GM23248 (cell line): ENCODE measurements at regions not wholly inside any gene's neighbourhood (a gene's known extent, or its start where the extent isn't known, plus 50 kb on each side); places are given as distances from the start of the nearest gene placed in this dataset.

Experiments
- DNase-seq: peaks from one replicate; pipeline ENCODE4 v3.0.0-alpha.2; 2015
- H2AFZ ChIP-seq: fragments of 200-600 bp; sonication (generic); 2 replicates; pipeline ENCODE4 v1.6.1; 2016; ENCODE audit warnings: antibody characterized with exemption
- H3F3A ChIP-seq: fragments of 200-600 bp; sonication (generic); 2 replicates; pipeline ENCODE4 v1.6.1; 2016; ENCODE audit warnings: mild to moderate bottlenecking, antibody characterized with exemption, mixed run types; ENCODE audit not compliant: insufficient read depth
- H3K27ac ChIP-seq: fragments of 200-600 bp; sonication (generic); 2 replicates; pipeline ENCODE4 v1.5.1; 2016; ENCODE audit warnings: mild to moderate bottlenecking
- H3K27me3 ChIP-seq: fragments of 200-600 bp; sonication (generic); replicated peaks from 2 replicates; pipeline ENCODE4 v1.6.1; 2016; ENCODE audit warnings: mild to moderate bottlenecking; ENCODE audit not compliant: insufficient read depth
- H3K36me3 ChIP-seq: fragments of 200-600 bp; sonication (generic); 2 replicates; pipeline ENCODE4 v1.6.1; 2016; ENCODE audit warnings: low read depth, mild to moderate bottlenecking
- H3K4me1 ChIP-seq: fragments of 200-600 bp; sonication (generic); 2 replicates; pipeline ENCODE4 v1.6.1; 2016; ENCODE audit warnings: mild to moderate bottlenecking; ENCODE audit not compliant: insufficient read depth
- H3K4me2 ChIP-seq: fragments of 200-600 bp; sonication (generic); one replicate; pipeline ENCODE4 v1.6.1; 2016; ENCODE audit warnings: mild to moderate bottlenecking; ENCODE audit not compliant: unreplicated experiment
- H3K4me3 ChIP-seq: fragments of 200-600 bp; sonication (generic); 2 replicates; pipeline ENCODE4 v1.5.1; 2016; ENCODE audit warnings: mild to moderate bottlenecking
- H3K79me2 ChIP-seq: fragments of 200-600 bp; sonication (generic); 2 replicates; pipeline ENCODE4 v1.6.1; 2016; ENCODE audit warnings: mild to moderate bottlenecking; ENCODE audit not compliant: insufficient read depth
- H3K9ac ChIP-seq: fragments of 200-600 bp; sonication (generic); 2 replicates; pipeline ENCODE4 v1.6.1; 2016; ENCODE audit warnings: mild to moderate bottlenecking
- H3K9me2 ChIP-seq: fragments of 200-600 bp; sonication (generic); 2 replicates; pipeline ENCODE4 v1.6.1; 2016; ENCODE audit warnings: mixed run types, mild to moderate bottlenecking, moderate library complexity; ENCODE audit not compliant: insufficient read depth
- H3K9me3 ChIP-seq: fragments of 200-600 bp; sonication (generic); one replicate; pipeline ENCODE4 v1.6.1; 2017; ENCODE audit warnings: low read depth
- H4K20me1 ChIP-seq: fragments of 200-600 bp; sonication (generic); 2 replicates; pipeline ENCODE4 v1.6.0; 2016; ENCODE audit not compliant: insufficient read depth
- EZH2 ChIP-seq: fragments of 200-600 bp; sonication (generic); IDR thresholded peaks from 2 replicates; pipeline ENCODE4 v1.6.1; 2018; ENCODE audit warnings: antibody characterized with exemption, mild to moderate bottlenecking; ENCODE audit not compliant: insufficient read depth, poor library complexity, severe bottlenecking
- EZH2phosphoT487 ChIP-seq: fragments of 200-600 bp; sonication (generic); IDR thresholded peaks from 2 replicates; pipeline ENCODE4 v1.6.1; 2018; ENCODE audit warnings: antibody characterized with exemption, moderate library complexity, mild to moderate bottlenecking, low read depth; ENCODE audit not compliant: insufficient read depth
- WGBS, 2 experiments: methylation state at CpG; one replicate each; pipeline ENCODE4 v1.1.6; 2015 to 2017; ENCODE audit warnings: low lambda C conversion rate in 2 of 2, low coverage in 1 of 2; ENCODE audit errors: missing lambda C conversion rate in 2 of 2; 5-methylcytosine and 5-hydroxymethylcytosine counted together
- in situ Hi-C: fragments of 300-500 bp; cut with MboI; formaldehyde crosslinking; loops from 2 replicates; pipeline ENCODE4 v1.15.0; 2020

DNA sequence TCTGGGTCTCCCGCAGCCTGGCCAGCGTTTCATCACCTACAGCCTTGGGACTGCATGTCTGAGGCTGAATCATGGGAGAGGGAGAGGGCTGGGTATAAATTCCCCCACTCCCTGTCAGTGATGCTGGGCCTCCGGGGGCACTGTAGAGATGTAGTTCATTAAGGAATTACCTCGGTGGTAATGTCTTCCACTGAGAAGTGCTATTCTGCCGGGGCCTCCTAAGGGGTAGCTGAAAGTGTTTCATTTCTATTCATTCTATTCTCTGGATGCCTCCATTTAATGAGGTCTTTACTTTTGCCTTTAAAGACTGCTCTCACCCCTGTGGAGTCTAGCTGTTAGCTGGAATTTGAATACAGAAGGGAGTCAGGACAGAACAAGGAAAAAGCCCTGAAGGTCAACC is 116.4 kb upstream of the HS3ST4 start:
- Histone ChIP-seq H3K9me3 (no peaks in the 10 kb centered on the region), H3K9me2 (no peaks in the 10 kb centered on the region), H3K79me2 (no peaks in the 10 kb centered on the region), H3K27ac (no peak overlapping the region), H3F3A (no peaks in the 10 kb centered on the region), H3K9ac (no peak overlapping the region), H4K20me1 (no peaks in the 10 kb centered on the region), H3K27me3 (no peaks in the 10 kb centered on the region), H3K4me2 (no peak overlapping the region), H3K4me3 (no peak overlapping the region), H3K36me3 (no peaks in the 10 kb centered on the region), H2AFZ (no peak overlapping the region), H3K4me1 (no peaks in the 10 kb centered on the region)
- no peak for DNase-seq
- 13 to 22% methylated on average over 5 of the region's 5 CpGs for WGBS, 2 experiments
- in situ Hi-C loops, result no loop called here
- TF ChIP-seq EZH2phosphoT487 (no peak), EZH2 (no peak)

DNA sequence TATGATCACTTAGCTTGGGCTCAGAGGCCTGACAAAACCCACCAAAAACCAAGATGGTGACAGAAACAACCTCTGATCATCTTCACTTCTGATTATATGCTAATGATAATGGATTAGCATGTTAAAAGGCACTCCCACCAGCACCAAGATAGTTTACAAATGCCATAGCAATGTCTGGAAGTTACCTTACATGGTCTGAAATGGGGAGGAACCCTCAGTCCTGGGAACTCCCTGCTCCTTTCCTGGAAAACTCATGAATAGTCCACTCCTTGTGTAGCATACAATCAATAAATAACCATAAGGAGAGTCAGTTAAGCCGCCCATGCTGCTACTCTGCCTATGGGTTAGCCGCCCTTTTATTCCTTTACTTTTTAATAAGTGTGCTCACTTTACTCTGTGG is 120.0 kb upstream of the HS3ST4 start:
- H3K9me3 ChIP-seq, result no peaks in the 10 kb centered on the region
- H3K9me2 ChIP-seq, result no peaks in the 10 kb centered on the region
- no peak overlapping the region for H3K4me3 ChIP-seq
- H3F3A ChIP-seq, result no peaks in the 10 kb centered on the region
- WGBS, 2 experiments, result 28 to 35% methylated on average over 2 of the region's 2 CpGs
- no peak overlapping the region for H3K27ac ChIP-seq
- H4K20me1 ChIP-seq, result no peaks in the 10 kb centered on the region
- TF ChIP-seq EZH2phosphoT487 (no peak), EZH2 (no peak)
- H3K4me2 ChIP-seq, result no peak overlapping the region
- no peaks in the 10 kb centered on the region for H3K27me3 ChIP-seq
- H3K9ac ChIP-seq, result no peak overlapping the region
- no peaks in the 10 kb centered on the region for H3K79me2 ChIP-seq
- H2AFZ ChIP-seq, result no peak overlapping the region
- no peak for DNase-seq
- in situ Hi-C loops, result no loop called here
- H3K4me1 ChIP-seq, result no peaks in the 10 kb centered on the region
- no peaks in the 10 kb centered on the region for H3K36me3 ChIP-seq

DNA sequence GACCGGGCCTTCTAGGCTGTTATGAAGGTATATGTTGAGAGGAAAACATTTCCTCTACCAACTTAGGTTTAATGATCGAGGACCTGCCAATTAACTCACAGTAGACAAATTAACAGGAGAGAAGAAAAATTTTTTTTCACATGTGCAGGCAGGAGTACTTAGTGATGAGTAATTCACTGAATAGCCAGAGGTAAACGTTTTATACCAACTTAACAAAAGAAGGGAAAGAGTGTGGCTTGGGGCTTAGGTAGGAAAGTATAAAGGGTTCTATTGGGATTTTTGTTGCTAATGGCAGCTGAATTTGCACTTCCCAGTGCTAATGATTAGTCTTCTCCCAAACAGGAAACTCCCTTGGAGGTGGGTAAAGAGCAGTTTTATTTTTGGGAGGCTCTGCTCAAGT is 121.6 kb upstream of the HS3ST4 start:
- H2AFZ ChIP-seq, result no peak overlapping the region
- WGBS, 2 experiments, result 6 to 12% methylated on average over 3 of the region's 3 CpGs
- H3K9ac ChIP-seq, result no peak overlapping the region
- in situ Hi-C loops, result no loop called here
- H4K20me1 ChIP-seq, result no peaks in the 10 kb centered on the region
- no peaks in the 10 kb centered on the region for H3K27me3 ChIP-seq
- no peak for TF ChIP-seq EZH2phosphoT487
- TF ChIP-seq EZH2, result no peak
- H3F3A ChIP-seq, result no peaks in the 10 kb centered on the region
- no peaks in the 10 kb centered on the region for H3K4me1 ChIP-seq
- no peak overlapping the region for H3K4me3 ChIP-seq
- no peaks in the 10 kb centered on the region for H3K9me3 ChIP-seq
- H3K36me3 ChIP-seq, result no peaks in the 10 kb centered on the region
- no peak overlapping the region for H3K27ac ChIP-seq
- no peak for DNase-seq
- no peaks in the 10 kb centered on the region for H3K79me2 ChIP-seq
- H3K9me2 ChIP-seq, result no peaks in the 10 kb centered on the region
- H3K4me2 ChIP-seq, result no peak overlapping the region

DNA sequence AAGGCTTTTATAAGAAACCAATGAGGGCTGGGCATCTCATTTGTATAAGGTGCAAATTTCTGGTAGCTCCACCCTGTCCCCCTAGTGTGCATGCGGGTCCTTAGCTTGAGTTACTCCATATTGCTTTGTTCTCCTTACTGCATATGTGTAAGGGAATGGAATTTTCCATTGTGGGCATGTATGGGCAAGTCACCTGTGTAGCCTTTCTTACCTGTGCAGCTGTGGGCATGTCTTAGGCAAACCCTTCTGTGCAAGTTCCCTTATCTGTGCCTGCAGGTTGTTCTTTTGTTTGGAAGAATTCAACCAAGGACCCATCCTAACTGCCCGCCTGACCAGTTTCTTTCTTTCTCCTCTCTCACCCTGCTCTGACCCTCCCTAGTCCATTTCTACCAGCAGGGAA is 122.8 kb upstream of the HS3ST4 start:
- no peak for DNase-seq
- no peak overlapping the region for H3K4me2 ChIP-seq
- H3K79me2 ChIP-seq, result no peaks in the 10 kb centered on the region
- no peaks in the 10 kb centered on the region for H3K4me1 ChIP-seq
- 21 to 32% methylated on average over 2 of the region's 2 CpGs for WGBS, 2 experiments
- no peaks in the 10 kb centered on the region for H4K20me1 ChIP-seq
- TF ChIP-seq EZH2 (no peak), EZH2phosphoT487 (no peak)
- H3K4me3 ChIP-seq, result no peak overlapping the region
- H3K36me3 ChIP-seq, result no peaks in the 10 kb centered on the region
- H3K9ac ChIP-seq, result no peak overlapping the region
- H3K27ac ChIP-seq, result no peak overlapping the region
- H3F3A ChIP-seq, result no peaks in the 10 kb centered on the region
- H3K9me2 ChIP-seq, result no peaks in the 10 kb centered on the region
- in situ Hi-C loops, result loop anchor here (10.0 kb wide), 1 partner anchor 56 kb away; no protein-coding TSS in a partner anchor
- H2AFZ ChIP-seq, result no peak overlapping the region
- H3K27me3 ChIP-seq, result no peaks in the 10 kb centered on the region
- H3K9me3 ChIP-seq, result no peaks in the 10 kb centered on the region

DNA sequence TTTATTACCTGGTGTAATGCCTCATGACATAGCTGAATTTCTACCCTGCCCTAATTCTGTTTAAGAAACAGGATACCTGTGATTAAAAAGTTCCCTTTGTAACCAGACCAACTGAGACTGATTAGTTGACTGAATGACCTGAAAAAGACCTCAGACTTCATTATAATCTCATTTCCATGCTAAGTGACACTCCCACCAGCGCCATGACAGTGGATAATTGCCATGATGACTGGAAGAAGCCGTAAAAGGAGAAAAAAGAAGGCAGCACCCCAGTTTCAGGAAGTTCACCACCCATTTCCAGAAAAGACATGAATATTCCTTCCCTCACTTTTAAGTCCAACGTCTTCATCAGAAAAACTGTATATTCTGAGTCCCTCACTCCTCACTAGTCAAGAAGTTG is 125.6 kb upstream of the HS3ST4 start:
- no peaks in the 10 kb centered on the region for H3K79me2 ChIP-seq
- DNase-seq, result no peak
- H3K4me1 ChIP-seq, result no peaks in the 10 kb centered on the region
- no peak for TF ChIP-seq EZH2
- no peak for TF ChIP-seq EZH2phosphoT487
- in situ Hi-C loops, result loop anchor here (10.0 kb wide), 1 partner anchor 59 kb away; no protein-coding TSS in a partner anchor
- H3K9ac ChIP-seq, result no peak overlapping the region
- H3K36me3 ChIP-seq, result no peaks in the 10 kb centered on the region
- no peak overlapping the region for H3K4me2 ChIP-seq
- no peaks in the 10 kb centered on the region for H3K9me3 ChIP-seq
- WGBS, 2 experiments, result 8 to 16% methylated on average over 3 of the region's 3 CpGs
- H3K4me3 ChIP-seq, result no peak overlapping the region
- no peaks in the 10 kb centered on the region for H3K9me2 ChIP-seq
- no peak overlapping the region for H2AFZ ChIP-seq
- H3K27me3 ChIP-seq, result no peaks in the 10 kb centered on the region
- no peaks in the 10 kb centered on the region for H3F3A ChIP-seq
- no peak overlapping the region for H3K27ac ChIP-seq
- H4K20me1 ChIP-seq, result no peaks in the 10 kb centered on the region
